A673 (cell line): ENCODE measurements at regions not wholly inside any gene's neighbourhood (a gene's known extent, or its start where the extent isn't known, plus 50 kb on each side); places are given as distances from the start of the nearest gene placed in this dataset.

ENCODE experiments used
- BruUV-seq: library from RNA; stranded (reverse); fragments of 400-500 nt; replicated peaks from 2 replicates; lab custom pipeline; 2021; lab: Mats Ljungman, UMichigan
- CTCF ChIA-PET: fragments of 300-600 bp; sonication (Branson Sonifier 250); formaldehyde crosslinking; loops from one replicate; lab custom pipeline; 2022; ENCODE audit warnings: antibody characterized with exemption; lab: Charles Lee
- POLR2A ChIA-PET: fragments of 300-600 bp; sonication (Branson Sonifier 250); formaldehyde crosslinking; loops from one replicate; lab custom pipeline; 2022; ENCODE audit warnings: antibody characterized with exemption; ENCODE audit not compliant: low non-redundant PET; lab: Charles Lee
- DNase-seq: peaks from one replicate; pipeline ENCODE4 v3.0.0-alpha.2; 2015; ENCODE audit warnings: low spot score
- H3K27ac ChIP-seq: fragments of 200-600 bp; sonication (generic); 2 replicates; pipeline ENCODE4 v1.5.1; 2016; ENCODE audit warnings: mixed run types, low read depth, mild to moderate bottlenecking, mixed read lengths, antibody characterized with exemption, low read length; ENCODE audit not compliant: poor library complexity, severe bottlenecking
- H3K27me3 ChIP-seq: fragments of 200-600 bp; sonication (generic); replicated peaks from 2 replicates; pipeline ENCODE4 v1.6.1; 2017; ENCODE audit warnings: mixed run types, low read depth, mild to moderate bottlenecking, mixed read lengths, antibody characterized with exemption, low read length; ENCODE audit not compliant: insufficient read depth, poor library complexity
- H3K36me3 ChIP-seq: fragments of 200-600 bp; sonication (generic); 2 replicates; pipeline ENCODE4 v1.6.1; 2016; ENCODE audit warnings: mixed run types, mild to moderate bottlenecking, mixed read lengths, antibody characterized with exemption, low read length; ENCODE audit not compliant: insufficient read depth, poor library complexity, severe bottlenecking
- H3K4me1 ChIP-seq: fragments of 200-600 bp; sonication (generic); 2 replicates; pipeline ENCODE4 v1.6.1; 2017; ENCODE audit warnings: mixed run types, mild to moderate bottlenecking, mixed read lengths, antibody characterized with exemption, low read length; ENCODE audit not compliant: insufficient read depth, poor library complexity, severe bottlenecking
- H3K4me3 ChIP-seq: fragments of 200-600 bp; sonication (generic); 2 replicates; pipeline ENCODE4 v1.5.1; 2016; ENCODE audit warnings: low read depth, mixed run types, mild to moderate bottlenecking, mixed read lengths, low read length; ENCODE audit not compliant: poor library complexity, severe bottlenecking
- H3K9me3 ChIP-seq: fragments of 200-600 bp; sonication (generic); 2 replicates; pipeline ENCODE4 v1.6.1; 2016; ENCODE audit warnings: mixed run types, low read depth, mild to moderate bottlenecking, mixed read lengths, antibody characterized with exemption, low read length; ENCODE audit not compliant: poor library complexity, severe bottlenecking
- CTCF ChIP-seq: fragments of 300-800, 200-600 bp; sonication (generic); conservative IDR thresholded peaks from 2 replicates; pipeline ENCODE4 v1.5.1; 2017; ENCODE audit warnings: low read depth, mild to moderate bottlenecking, antibody characterized with exemption, low read length, moderate library complexity, mixed read lengths
- EZH2 ChIP-seq: fragments of 200-600 bp; sonication (generic); IDR thresholded peaks from 2 replicates; pipeline ENCODE4 v1.6.1; 2017; ENCODE audit warnings: borderline replicate concordance, low read depth, mild to moderate bottlenecking, mixed read lengths, antibody characterized with exemption, low read length; ENCODE audit not compliant: poor library complexity, severe bottlenecking
- intact Hi-C: fragments of 100-400 bp; cut with micrococcal nuclease; formaldehyde crosslinking; loops from one replicate; pipeline ENCODE4 v1.10.0; 2022; ENCODE audit not compliant: unreplicated experiment

GRCh38 chr2:119053700-119054436 is 104.7 kb downstream of the C1QL2 start:
- no peak for DNase-seq
- no peak overlapping the region for H3K27ac ChIP-seq
- BruUV-seq: no TSS peak
- H3K27me3 ChIP-seq: no peaks in the 10 kb centered on the region
- H3K36me3 ChIP-seq: no peaks in the 10 kb centered on the region
- H3K9me3 ChIP-seq: no peaks in the 10 kb centered on the region
- intact Hi-C loops: no loop called here
- POLR2A ChIA-PET: no interaction called here
- H3K4me1 ChIP-seq: no peaks in the 10 kb centered on the region
- no peak overlapping the region for H3K4me3 ChIP-seq
- no peak for TF ChIP-seq EZH2
- TF ChIP-seq CTCF: no peak
- CTCF ChIA-PET: no interaction called here

DNA sequence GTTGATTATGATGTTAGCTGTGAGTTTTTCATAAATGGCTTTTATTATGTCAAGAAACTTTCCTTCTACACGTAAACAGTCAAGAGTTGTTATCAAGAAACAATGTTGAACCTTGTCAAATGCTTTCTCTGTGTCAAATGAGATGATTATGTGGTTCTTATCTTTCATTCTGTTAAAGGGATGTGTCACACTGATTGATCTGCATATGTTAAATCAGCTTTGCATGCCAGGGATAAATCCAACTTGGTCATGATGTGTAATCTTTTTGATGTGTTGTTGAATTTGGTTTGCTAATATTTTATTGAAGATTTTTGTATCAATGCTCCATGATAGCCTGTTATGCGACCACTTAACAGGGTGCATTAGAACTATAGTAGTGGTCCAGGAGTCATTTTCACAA is 107.3 kb downstream of the C1QL2 start:
- intact Hi-C loops: no loop called here
- Histone ChIP-seq H3K36me3 (no peaks in the 10 kb centered on the region), H3K27me3 (peaks cover 4% of the 10 kb centered on the region), H3K4me3 (no peak overlapping the region), H3K4me1 (no peaks in the 10 kb centered on the region), H3K9me3 (no peaks in the 10 kb centered on the region), H3K27ac (no peak overlapping the region)
- CTCF ChIA-PET: no interaction called here
- BruUV-seq: no TSS peak
- no peak for DNase-seq
- TF ChIP-seq CTCF (no peak), EZH2 (no peak)
- POLR2A ChIA-PET: no interaction called here

- H3K27ac ChIP-seq: no peak overlapping the region
- ChIA-PET CTCF (no interaction called here), POLR2A (no interaction called here)
- no peaks in the 10 kb centered on the region for H3K36me3 ChIP-seq
- DNase-seq: peak; percentile 48
- H3K4me3 ChIP-seq: no peak overlapping the region
- no peaks in the 10 kb centered on the region for H3K4me1 ChIP-seq
- intact Hi-C loops: loop anchor here (1.0 kb wide), 1 partner anchor 21 kb away; no protein-coding TSS in a partner anchor
- TF ChIP-seq EZH2 (no peak), CTCF (peak; percentile 35; the same call in 1 of the 2 replicates)
- no peaks in the 10 kb centered on the region for H3K9me3 ChIP-seq
- no TSS peak for BruUV-seq
- H3K27me3 ChIP-seq: peaks cover 9% of the 10 kb centered on the region
Measured at GRCh38 chr2:119049968-119050704, 108.1 kb downstream of the MARCO start.
